HepG2 (cell line): ENCODE measurements at regions not wholly inside any gene's neighbourhood (a gene's known extent, or its start where the extent isn't known, plus 50 kb on each side); places are given as distances from the start of the nearest gene placed in this dataset.

Experiments used
- ATAC-seq: fragments of 200-7000 bp; cut with Tn5 transposase; 3 replicates; pipeline ENCODE4 v1.9.1; 2020; ENCODE audit warnings: mild to moderate bottlenecking, moderate library complexity
- BruUV-seq: library from RNA; stranded (reverse); fragments of 400-500 nt; replicated peaks from 2 replicates; lab custom pipeline; 2021; lab: Mats Ljungman, UMichigan
- CTCF ChIA-PET: fragments of 300-600 bp; formaldehyde crosslinking; extraction: SDS; loops from one replicate; lab custom pipeline; 2021; ENCODE audit warnings: low total read pairs, inconsistent platforms, low intra/inter-chr PET ratio; lab: Yijun Ruan, JAX
- POLR2A ChIA-PET: fragments of 350-600 bp; sonication (Branson Sonifier 250); formaldehyde crosslinking; loops from one replicate; lab custom pipeline; 2020; ENCODE audit warnings: antibody characterized with exemption, inconsistent platforms; lab: Yijun Ruan, JAX
- DNase-seq: peaks from one replicate; pipeline ENCODE4 v3.0.0-alpha.2; 2015; ENCODE audit warnings: low spot score
- FAIRE-seq: peaks from 3 replicates; lab custom pipeline; 2011; peaks lifted over from hg19 to GRCh38; lab: Jason Lieb, UNC
- H2AFZ ChIP-seq: one replicate; pipeline ENCODE4 v1.6.1; 2011; ENCODE audit warnings: low read length, inconsistent platforms
- H3K27ac ChIP-seq: fragments of 300-600 bp; 3 replicates; pipeline ENCODE4 v1.8.0; 2011; ENCODE audit warnings: mixed run types, mild to moderate bottlenecking, mixed read lengths, low read length, inconsistent platforms; ENCODE audit not compliant: insufficient read depth; ENCODE audit errors: extremely low read length
- H3K27me3 ChIP-seq, 2 experiments: fragments of 200-600 bp in 1 of 2; 2 replicates in 1 of 2; 3 replicates in 1 of 2; pipeline versions ENCODE4 v1.6.0 to v1.8.0; 2011; ENCODE audit warnings: low read length in 2 of 2, mild to moderate bottlenecking in 2 of 2, moderate library complexity in 2 of 2, inconsistent platforms in 1 of 2; ENCODE audit not compliant: insufficient read depth in 2 of 2, control insufficient read depth in 1 of 2
- H3K36me3 ChIP-seq, 2 experiments: fragments of 200-600 bp in 1 of 2; replicated peaks in 1 of 2; 2 replicates in 1 of 2; 3 replicates in 1 of 2; pipeline versions ENCODE4 v1.5.1 to v1.8.0; 2011; ENCODE audit warnings: low read length in 2 of 2, inconsistent platforms in 1 of 2; ENCODE audit not compliant: insufficient read depth in 2 of 2, control insufficient read depth in 1 of 2
- H3K4me1 ChIP-seq: 2 replicates; pipeline ENCODE4 v1.5.1; 2012; ENCODE audit warnings: low read length, inconsistent platforms; ENCODE audit not compliant: insufficient read depth
- H3K4me2 ChIP-seq: 2 replicates; pipeline ENCODE4 v1.6.0; 2011; ENCODE audit warnings: low read depth, low read length, inconsistent platforms
- H3K4me3 ChIP-seq, 3 experiments: fragments of 200-600 bp in 1 of 3; sonication (generic), shearing (Covaris generic) in 1 of 3; replicated peaks in 1 of 3; 2 replicates each; pipeline ENCODE4 v1.5.1; 2011 to 2016; ENCODE audit warnings: low read length in 3 of 3, inconsistent platforms in 2 of 3, low read depth in 2 of 3, mild to moderate bottlenecking in 2 of 3, control low read depth in 1 of 3, mixed read lengths in 1 of 3; ENCODE audit not compliant: insufficient read depth in 1 of 3
- H3K79me2 ChIP-seq: one replicate; pipeline ENCODE4 v1.6.1; 2011; ENCODE audit warnings: low read length, inconsistent platforms; ENCODE audit not compliant: insufficient read depth
- H3K9ac ChIP-seq: 2 replicates; pipeline ENCODE4 v1.6.0; 2011; ENCODE audit warnings: mild to moderate bottlenecking, low read depth, low read length, inconsistent platforms; ENCODE audit not compliant: insufficient read depth
- H3K9me3 ChIP-seq: 2 replicates; pipeline ENCODE4 v1.5.1; 2012; ENCODE audit warnings: mild to moderate bottlenecking, low read length
- H4K20me1 ChIP-seq: 2 replicates; pipeline ENCODE4 v1.6.0; 2011; ENCODE audit warnings: inconsistent platforms, mild to moderate bottlenecking, low read length, moderate library complexity; ENCODE audit not compliant: insufficient read depth
- BORCS8-MEF2B ChIP-seq: sonication (generic); formaldehyde crosslinking; IDR thresholded peaks from 2 replicates; pipeline ENCODE4 v1.8.0; 2022; ENCODE audit warnings: mild to moderate bottlenecking, missing genetic modification reagents
- CHD2 ChIP-seq: IDR thresholded peaks from 2 replicates; pipeline ENCODE4 v1.6.1; 2011; ENCODE audit warnings: low read depth, low read length, improper control_type of control experiment
- EEA1 ChIP-seq: sonication (generic); formaldehyde crosslinking; IDR thresholded peaks from 2 replicates; pipeline ENCODE4 v1.5.1; 2020; ENCODE audit warnings: mild to moderate bottlenecking, missing genetic modification reagents, borderline replicate concordance
- EP300 ChIP-seq, 3 experiments: sonication (generic) in 1 of 3; formaldehyde crosslinking in 1 of 3; IDR thresholded peaks; 2 replicates each; pipeline versions ENCODE4 v1.5.1 to v1.6.1; 2011 to 2020; ENCODE audit warnings: low read depth in 2 of 3, low read length in 2 of 3, borderline replicate concordance in 1 of 3, improper control_type of control experiment in 1 of 3, mild to moderate bottlenecking in 1 of 3, missing genetic modification reagents in 1 of 3, moderate library complexity in 1 of 3
- GATAD2A ChIP-seq: IDR thresholded peaks from 2 replicates; pipeline ENCODE4 v1.6.1; 2016
- KDM5B ChIP-seq: sonication (generic); formaldehyde crosslinking; IDR thresholded peaks from 2 replicates; pipeline ENCODE4 v1.4.0; 2020; ENCODE audit warnings: missing genetic modification reagents, mild to moderate bottlenecking, borderline replicate concordance
- MAZ ChIP-seq, 2 experiments: sonication (generic) in 1 of 2; formaldehyde crosslinking in 1 of 2; IDR thresholded peaks; 2 replicates each; pipeline versions ENCODE4 v1.5.0 to v1.6.1; 2012 to 2020; ENCODE audit warnings: low read depth in 2 of 2, mild to moderate bottlenecking in 2 of 2, borderline replicate concordance in 1 of 2, improper control_type of control experiment in 1 of 2, low read length in 1 of 2, missing genetic modification reagents in 1 of 2, moderate library complexity in 1 of 2
- MTA1 ChIP-seq: sonication (generic); formaldehyde crosslinking; IDR thresholded peaks from 2 replicates; pipeline ENCODE4 v1.4.0; 2020; ENCODE audit warnings: missing genetic modification reagents, mild to moderate bottlenecking, borderline replicate concordance
- NR0B2 ChIP-seq: sonication (generic); formaldehyde crosslinking; IDR thresholded peaks from 2 replicates; pipeline ENCODE4 v1.4.0; 2020; ENCODE audit warnings: mild to moderate bottlenecking, missing genetic modification reagents
- RARA ChIP-seq: IDR thresholded peaks from 2 replicates; pipeline ENCODE4 v1.6.1; 2016; ENCODE audit warnings: missing genetic modification reagents, missing compliant biosample characterization
- REST ChIP-seq, 2 experiments: IDR thresholded peaks; 2 replicates each; pipeline ENCODE4 v1.6.1; 2011 to 2012; ENCODE audit warnings: low read length in 2 of 2, borderline replicate concordance in 1 of 2, low read depth in 1 of 2, mild to moderate bottlenecking in 1 of 2, moderate library complexity in 1 of 2
- ZBTB43 ChIP-seq: sonication (generic); formaldehyde crosslinking; conservative IDR thresholded peaks from 2 replicates; pipeline ENCODE4 v1.4.0; 2020; ENCODE audit warnings: missing genetic modification reagents
- ZFP91 ChIP-seq: sonication (generic); formaldehyde crosslinking; IDR thresholded peaks from 2 replicates; pipeline ENCODE4 v1.9.0; 2022; ENCODE audit warnings: missing genetic modification reagents, mild to moderate bottlenecking, borderline replicate concordance
- ZNF781 ChIP-seq: sonication (generic); formaldehyde crosslinking; IDR thresholded peaks from 2 replicates; pipeline ENCODE4 v1.5.1; 2020; ENCODE audit warnings: borderline replicate concordance, mild to moderate bottlenecking, missing genetic modification reagents; ENCODE audit errors: not compliant biosample characterization
- ZNF883 ChIP-seq: sonication (generic); formaldehyde crosslinking; IDR thresholded peaks from 2 replicates; pipeline ENCODE4 v1.5.1; 2020; ENCODE audit warnings: mild to moderate bottlenecking, missing genetic modification reagents; ENCODE audit errors: not compliant biosample characterization
- ZSCAN30 ChIP-seq: sonication (generic); formaldehyde crosslinking; IDR thresholded peaks from 2 replicates; pipeline ENCODE4 v1.5.0; 2020; ENCODE audit warnings: mild to moderate bottlenecking, missing genetic modification reagents
- WGBS: methylation state at CpG from one replicate; pipeline ENCODE4 v1.1.6; 2017; ENCODE audit warnings: low lambda C conversion rate; 5-methylcytosine and 5-hydroxymethylcytosine counted together
- in situ Hi-C: cut with HindIII; loops from 2 replicates; pipeline ENCODE4 v1.10.0; 2017; ENCODE audit warnings: low pct_unique_long_range_greater_than_20kb; ENCODE audit not compliant: extremely low pct_ligation_motif_present
- intact Hi-C: fragments of 100-400 bp; cut with micrococcal nuclease; formaldehyde crosslinking; loops from one replicate; pipeline ENCODE4 v1.10.0; 2022; ENCODE audit not compliant: unreplicated experiment

GRCh38 chr9:87099407-87099806, 152.1 kb upstream of the GAS1 start (continued):
- no peak for TF ChIP-seq REST (IDR thresholded peaks at IDR 0.05; ENCODE audit: borderline replicate concordance in 1 of 2, low read depth in 1 of 2, low read length in 2 of 2)
- TF ChIP-seq MTA1: no peak
- no peak for TF ChIP-seq NR0B2
- TF ChIP-seq RARA (CRISPR knock-in tag): no peak
- TF ChIP-seq EP300 (IDR thresholded peaks at IDR 0.05; ENCODE audit: low read depth in 2 of 2, low read length in 2 of 2): no peak
- no peak for TF ChIP-seq EP300 (CRISPR knock-in tag; IDR thresholded peaks at IDR 0.05; ENCODE audit: borderline replicate concordance)

- POLR2A ChIA-PET: no interaction called here
- no peak for ATAC-seq
- H3K36me3 ChIP-seq: no peaks in the 10 kb centered on the region
- H3K4me1 ChIP-seq: no peaks in the 10 kb centered on the region
- H3K27ac ChIP-seq: no peak overlapping the region
- 0 out of 5 replicates have a peak, but pooled peaks cover 0 to 2% of the 10 kb centered on the region in 2 experiments for H3K27me3 ChIP-seq
- H3K4me3 ChIP-seq: no peak overlapping the region
- intact Hi-C loops: no loop called here
- FAIRE-seq: no peak
- no peak for DNase-seq
- H3K79me2 ChIP-seq: no peaks in the 10 kb centered on the region
- no TSS peak for BruUV-seq
- CTCF ChIA-PET: no interaction called here
- H3K9ac ChIP-seq: no peak overlapping the region
- H3K4me2 ChIP-seq: no peak overlapping the region
- H3K9me3 ChIP-seq: no peaks in the 10 kb centered on the region
- in situ Hi-C loops: no loop called here
- H2AFZ ChIP-seq: no peak overlapping the region
- 0% methylated on average over 1 of the region's 1 CpG for WGBS
- H4K20me1 ChIP-seq: no peaks in the 10 kb centered on the region
- TF ChIP-seq ZFP91 (CRISPR knock-in tag) (no peak), CHD2 (no peak), EEA1 (no peak), GATAD2A (no peak), MAZ (IDR thresholded peaks at IDR 0.05; ENCODE audit: borderline replicate concordance, low read depth, low read length) (no peak), MAZ (CRISPR knock-in tag; IDR thresholded peaks at IDR 0.05; ENCODE audit: low read depth) (no peak), KDM5B (no peak), ZNF883 (CRISPR knock-in tag) (no peak), ZNF781 (CRISPR knock-in tag) (no peak), ZSCAN30 (CRISPR knock-in tag) (no peak), BORCS8-MEF2B (CRISPR knock-in tag) (no peak), ZBTB43 (CRISPR knock-in tag) (no peak)
Observed at GRCh38 chr9:87100001-87100400, 152.7 kb upstream of the GAS1 start.
